HUES64 (cell line): ENCODE measurements at regions not wholly inside any gene's neighbourhood (a gene's known extent, or its start where the extent isn't known, plus 50 kb on each side); places are given as distances from the start of the nearest gene placed in this dataset.

Source experiments
- H3K27ac ChIP-seq: 2 replicates; pipeline ENCODE4 v1.7.0; 2013; ENCODE audit warnings: low read depth, low read length, inconsistent platforms
- H3K27me3 ChIP-seq: 2 replicates; pipeline ENCODE4 v1.6.1; 2013; ENCODE audit warnings: mild to moderate bottlenecking, low read length; ENCODE audit not compliant: insufficient read depth
- H3K36me3 ChIP-seq: 2 replicates; pipeline ENCODE4 v1.6.1; 2013; ENCODE audit warnings: mild to moderate bottlenecking, low read length; ENCODE audit not compliant: insufficient read depth
- H3K4me1 ChIP-seq: 2 replicates; pipeline ENCODE4 v1.6.1; 2013; ENCODE audit warnings: mild to moderate bottlenecking, low read length, moderate library complexity; ENCODE audit not compliant: insufficient read depth
- H3K4me3 ChIP-seq: 2 replicates; pipeline ENCODE4 v1.5.1; 2013; ENCODE audit warnings: mild to moderate bottlenecking, low read length, moderate library complexity
- H3K9ac ChIP-seq: 2 replicates; pipeline ENCODE4 v1.6.1; 2013; ENCODE audit warnings: mild to moderate bottlenecking, low read depth, low read length
- H3K9me3 ChIP-seq: 2 replicates; pipeline ENCODE4 v1.6.1; 2013; ENCODE audit warnings: low read depth, low read length; ENCODE audit not compliant: insufficient read depth
- WGBS: fragments of 150-250, 120-280 bp; methylation state at CpG from one replicate; pipeline ENCODE4 v1.1.7; 2013; ENCODE audit warnings: missing lambda C conversion rate; 5-methylcytosine and 5-hydroxymethylcytosine counted together

DNA sequence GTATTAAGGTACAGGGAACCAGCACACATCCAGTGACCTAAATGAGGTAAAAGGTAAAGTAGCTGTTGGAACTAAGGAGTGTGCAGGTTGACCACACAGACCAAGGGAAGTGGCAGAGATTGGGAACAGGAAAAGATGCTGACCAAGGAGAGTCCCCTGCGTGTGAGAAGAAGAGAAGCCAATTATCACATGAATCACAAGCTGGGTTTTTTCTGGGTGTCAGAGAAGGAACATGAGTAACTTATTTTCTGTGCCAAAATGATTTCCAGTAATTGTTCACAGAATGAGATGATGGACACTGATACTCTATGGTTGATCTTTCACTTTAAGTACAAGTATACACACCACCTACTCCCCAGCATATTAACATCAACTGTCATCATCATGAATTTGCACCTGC is 130.7 kb upstream of the ACO1 start:
- Histone ChIP-seq H3K9me3 (peaks cover 8% of the 10 kb centered on the region; the same call in 1 of the 2 replicates), H3K4me1 (no peaks in the 10 kb centered on the region), H3K27ac (no peak overlapping the region), H3K27me3 (no peaks in the 10 kb centered on the region), H3K4me3 (no peak overlapping the region), H3K9ac (no peak overlapping the region), H3K36me3 (no peaks in the 10 kb centered on the region)
- 88% methylated on average over 1 of the region's 1 CpG for WGBS

DNA sequence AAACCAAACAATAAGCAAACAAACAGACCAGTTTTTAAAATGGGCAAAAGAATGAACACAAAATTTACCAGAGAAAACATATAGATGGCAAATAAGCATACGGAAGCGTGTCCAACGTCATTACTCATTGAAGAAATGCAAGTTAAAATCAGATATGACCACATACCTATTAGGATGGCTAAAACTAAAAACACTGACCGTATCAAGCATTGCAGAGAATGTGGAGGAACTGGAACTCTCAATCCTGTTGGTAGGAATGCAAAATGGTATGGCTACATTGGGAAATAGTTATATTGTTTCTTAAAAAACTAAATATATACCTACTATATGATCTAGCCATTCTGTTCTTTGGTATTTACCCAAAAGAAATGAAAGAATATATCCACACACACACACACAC is 129.4 kb upstream of the ACO1 start:
- Histone ChIP-seq H3K27ac (no peak overlapping the region), H3K36me3 (no peaks in the 10 kb centered on the region), H3K27me3 (no peaks in the 10 kb centered on the region), H3K4me3 (no peak overlapping the region), H3K4me1 (no peaks in the 10 kb centered on the region), H3K9me3 (peaks cover 8% of the 10 kb centered on the region; the same call in 1 of the 2 replicates), H3K9ac (no peak overlapping the region)
- 99% methylated on average over 3 of the region's 4 CpGs for whole genome bisulfite sequencing

DNA sequence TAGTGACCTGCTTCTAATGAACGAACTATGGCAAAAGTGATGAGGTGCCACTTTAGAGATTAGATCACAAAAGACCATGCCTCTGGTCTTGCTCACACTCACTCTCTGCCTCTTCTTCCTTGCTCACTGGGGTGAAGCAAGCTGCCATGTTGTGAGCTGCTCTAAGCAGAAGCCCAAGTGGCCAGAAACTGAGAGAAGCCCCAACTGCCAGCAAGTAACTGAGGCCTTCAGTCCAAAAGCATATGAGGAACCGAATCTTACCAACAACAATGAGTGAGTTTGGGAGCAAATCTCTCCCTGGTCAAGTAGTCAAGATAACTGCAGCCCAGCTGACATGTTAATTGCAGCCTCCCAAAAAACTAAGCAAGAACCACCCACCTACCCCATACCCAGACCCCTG is 126.0 kb upstream of the ACO1 start:
- H3K36me3 ChIP-seq = no peaks in the 10 kb centered on the region
- no peaks in the 10 kb centered on the region for H3K27me3 ChIP-seq
- peaks cover 8% of the 10 kb centered on the region; the same call in 1 of the 2 replicates for H3K9me3 ChIP-seq
- 96% methylated on average over 2 of the region's 2 CpGs for WGBS
- no peak overlapping the region for H3K9ac ChIP-seq
- no peak overlapping the region for H3K4me3 ChIP-seq
- no peaks in the 10 kb centered on the region for H3K4me1 ChIP-seq
- H3K27ac ChIP-seq = no peak overlapping the region

DNA sequence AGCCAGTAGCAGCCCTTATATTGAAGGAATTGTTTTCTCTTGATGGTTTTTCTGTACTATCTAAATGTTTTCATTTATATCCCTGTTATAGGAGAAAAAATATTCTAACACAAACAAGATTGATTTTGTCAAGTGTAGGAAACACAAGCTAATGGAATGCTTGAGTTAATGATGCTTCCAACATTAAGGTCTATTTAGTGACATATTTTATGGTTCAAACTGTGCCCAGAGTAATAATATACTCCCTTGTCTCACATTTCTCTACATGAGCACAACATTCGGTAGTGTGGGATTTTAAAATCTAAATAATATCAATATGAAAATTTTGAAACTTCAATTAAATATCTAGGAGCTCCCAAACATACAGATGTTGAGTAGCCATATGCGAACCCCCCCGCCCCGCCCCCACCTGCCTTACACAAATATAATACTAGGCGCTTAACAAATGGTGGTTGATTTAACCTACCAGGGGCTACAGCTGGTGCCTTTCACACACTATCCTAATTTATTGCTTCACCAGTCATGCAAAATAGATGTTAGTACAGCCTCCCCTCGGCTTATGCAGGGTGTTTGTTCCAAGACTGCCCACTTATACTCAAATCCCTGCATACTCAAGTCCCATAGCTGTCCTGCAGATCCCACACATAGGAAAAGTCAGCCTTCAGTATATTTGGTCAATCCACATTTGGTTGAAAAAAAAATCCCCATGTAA is 124.1 kb upstream of the ACO1 start:
- Histone ChIP-seq H3K9me3 (0 out of 2 replicates have a peak, but pooled peaks cover 4% of the 10 kb centered on the region), H3K4me3 (no peak overlapping the region), H3K27ac (no peak overlapping the region), H3K27me3 (no peaks in the 10 kb centered on the region), H3K4me1 (peaks cover 2% of the 10 kb centered on the region; the same call in 1 of the 2 replicates), H3K9ac (no peak overlapping the region), H3K36me3 (no peaks in the 10 kb centered on the region)
- WGBS = 94% methylated on average over 5 of the region's 6 CpGs

DNA sequence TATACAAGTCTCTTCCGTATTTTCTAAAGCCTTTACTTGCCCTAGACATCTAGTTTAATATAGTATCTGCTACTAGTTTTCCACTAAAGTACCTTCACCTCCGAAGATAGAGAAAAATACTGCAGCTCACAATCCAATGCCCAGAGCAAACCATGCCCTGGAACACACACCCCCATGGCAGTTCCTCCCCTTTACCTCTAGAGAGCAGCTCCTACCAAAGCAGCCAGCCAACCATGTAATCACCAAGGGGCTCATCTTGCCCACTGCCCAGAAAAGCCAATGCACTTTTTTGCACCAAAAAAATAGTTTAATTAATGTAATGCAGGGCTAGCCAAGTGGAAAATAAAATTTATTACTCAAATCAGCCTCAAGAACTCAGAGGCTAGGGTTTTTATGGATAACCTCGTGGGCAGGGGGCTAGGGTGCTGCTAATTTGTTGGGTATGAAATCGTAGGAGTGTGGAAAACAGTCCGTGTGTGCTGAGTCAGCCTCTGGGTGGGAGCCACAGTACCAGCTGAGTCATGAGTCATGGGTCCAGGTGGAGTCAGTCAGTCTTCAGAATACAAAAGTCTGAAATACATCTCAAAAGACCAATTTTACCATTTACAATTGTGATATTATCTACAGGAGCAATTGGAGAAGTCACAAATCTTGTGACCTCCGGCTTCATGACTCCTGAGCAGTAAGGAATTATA is 120.1 kb upstream of the ACO1 start:
- Histone ChIP-seq H3K27ac (no peak overlapping the region), H3K36me3 (no peaks in the 10 kb centered on the region), H3K4me1 (peaks cover 2% of the 10 kb centered on the region; the same call in 1 of the 2 replicates), H3K9ac (no peak overlapping the region), H3K9me3 (no peaks in the 10 kb centered on the region), H3K27me3 (no peaks in the 10 kb centered on the region), H3K4me3 (no peak overlapping the region)
- WGBS = 69% methylated on average over 6 of the region's 6 CpGs

DNA sequence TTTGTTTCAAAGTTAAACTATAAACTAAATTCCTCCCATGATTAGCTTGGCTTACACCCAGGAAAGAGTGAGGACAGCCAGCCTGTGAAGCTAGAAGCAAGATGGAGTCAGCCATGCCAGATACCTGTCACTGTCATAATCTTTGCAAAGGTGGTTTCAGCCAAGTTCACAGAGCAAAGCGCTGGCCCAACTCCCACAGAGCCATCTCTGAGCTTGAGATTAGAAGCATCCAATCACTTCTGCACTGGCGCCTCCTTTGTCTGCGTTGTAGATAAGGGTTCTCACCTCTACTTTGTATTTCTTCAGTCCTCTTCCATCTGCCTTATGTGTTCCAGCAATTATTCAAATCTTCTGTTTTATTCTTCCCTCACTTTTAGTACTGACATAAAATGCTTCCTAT is 119.4 kb upstream of the ACO1 start:
- H3K9me3 ChIP-seq = no peaks in the 10 kb centered on the region
- no peak overlapping the region for H3K9ac ChIP-seq
- peaks cover 2% of the 10 kb centered on the region; the same call in 1 of the 2 replicates for H3K4me1 ChIP-seq
- no peaks in the 10 kb centered on the region for H3K36me3 ChIP-seq
- 90% methylated on average over 3 of the region's 3 CpGs for WGBS
- H3K4me3 ChIP-seq = no peak overlapping the region
- no peaks in the 10 kb centered on the region for H3K27me3 ChIP-seq
- no peak overlapping the region for H3K27ac ChIP-seq

DNA sequence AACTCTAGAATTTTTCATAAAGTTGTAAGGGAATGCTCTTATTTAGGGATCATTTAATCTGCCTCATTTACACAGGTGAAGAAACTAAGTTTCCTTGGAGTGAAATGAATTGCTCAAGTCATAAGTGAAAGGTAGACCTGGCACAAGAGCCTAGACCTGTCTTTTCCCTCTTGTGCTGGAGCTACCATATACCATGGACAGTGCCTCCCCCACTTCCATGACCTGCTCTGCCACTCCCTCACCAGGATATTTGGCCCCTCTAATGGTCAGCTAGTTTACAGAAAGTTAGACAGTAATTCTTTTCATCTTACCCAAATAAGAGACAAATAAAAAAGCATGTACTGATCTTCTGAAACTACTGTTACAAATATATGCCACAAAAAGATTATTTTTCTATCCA is 105.5 kb upstream of the ACO1 start:
- Histone ChIP-seq H3K4me1 (no peaks in the 10 kb centered on the region), H3K9ac (no peak overlapping the region), H3K9me3 (no peaks in the 10 kb centered on the region), H3K27me3 (no peaks in the 10 kb centered on the region), H3K36me3 (no peaks in the 10 kb centered on the region), H3K4me3 (no peak overlapping the region), H3K27ac (no peak overlapping the region)

DNA sequence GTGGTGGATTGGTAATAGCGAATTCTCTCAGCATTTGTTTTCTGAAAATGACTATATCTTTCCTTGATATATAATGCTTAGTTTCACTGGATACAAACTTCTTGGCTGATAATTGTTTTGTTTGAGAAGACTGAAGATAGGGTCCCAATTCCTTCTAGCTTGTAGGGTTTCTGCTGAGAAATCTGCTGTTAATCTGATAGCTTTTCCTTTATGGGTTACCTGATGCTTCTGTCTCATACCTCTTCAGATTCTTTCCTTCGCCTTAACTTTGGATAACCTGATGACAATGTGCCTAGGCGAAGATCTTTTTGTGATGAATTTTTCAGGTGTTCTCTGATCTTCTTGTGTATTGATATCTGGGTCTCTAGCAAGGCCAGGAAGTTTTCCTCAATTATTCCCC is 94.7 kb upstream of the ACO1 start:
- H3K27me3 ChIP-seq = no peaks in the 10 kb centered on the region
- 89% methylated on average over 3 of the region's 3 CpGs for WGBS
- no peaks in the 10 kb centered on the region for H3K36me3 ChIP-seq
- H3K4me1 ChIP-seq = no peaks in the 10 kb centered on the region
- no peaks in the 10 kb centered on the region for H3K9me3 ChIP-seq
- no peak overlapping the region for H3K4me3 ChIP-seq
- no peak overlapping the region for H3K9ac ChIP-seq
- H3K27ac ChIP-seq = no peak overlapping the region

DNA sequence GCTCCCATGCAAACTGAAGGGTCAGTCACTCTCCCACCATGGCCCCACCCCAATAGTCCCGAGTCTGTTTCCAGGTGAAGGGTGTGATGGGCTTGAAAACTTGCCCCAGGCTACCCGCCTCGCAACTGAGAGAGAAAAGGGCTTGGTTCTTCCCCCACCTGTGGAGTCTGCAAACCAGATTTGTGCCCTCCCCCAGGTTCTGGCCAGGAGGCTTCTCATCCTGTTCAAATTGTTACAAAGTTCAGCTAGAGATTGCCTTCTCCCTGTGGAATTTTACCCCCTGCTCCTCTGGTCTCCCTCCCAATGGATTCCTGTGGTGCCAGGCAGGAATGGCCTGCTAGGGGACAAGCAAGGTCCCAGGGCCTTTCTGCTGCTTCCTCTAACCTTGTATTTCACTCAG is 93.1 kb upstream of the ACO1 start:
- no peaks in the 10 kb centered on the region for H3K36me3 ChIP-seq
- H3K9me3 ChIP-seq = no peaks in the 10 kb centered on the region
- no peak overlapping the region for H3K9ac ChIP-seq
- no peak overlapping the region for H3K27ac ChIP-seq
- H3K4me3 ChIP-seq = no peak overlapping the region
- no peaks in the 10 kb centered on the region for H3K27me3 ChIP-seq
- 95% methylated on average over 3 of the region's 3 CpGs for whole genome bisulfite sequencing
- H3K4me1 ChIP-seq = peaks cover under 1% of the 10 kb centered on the region

DNA sequence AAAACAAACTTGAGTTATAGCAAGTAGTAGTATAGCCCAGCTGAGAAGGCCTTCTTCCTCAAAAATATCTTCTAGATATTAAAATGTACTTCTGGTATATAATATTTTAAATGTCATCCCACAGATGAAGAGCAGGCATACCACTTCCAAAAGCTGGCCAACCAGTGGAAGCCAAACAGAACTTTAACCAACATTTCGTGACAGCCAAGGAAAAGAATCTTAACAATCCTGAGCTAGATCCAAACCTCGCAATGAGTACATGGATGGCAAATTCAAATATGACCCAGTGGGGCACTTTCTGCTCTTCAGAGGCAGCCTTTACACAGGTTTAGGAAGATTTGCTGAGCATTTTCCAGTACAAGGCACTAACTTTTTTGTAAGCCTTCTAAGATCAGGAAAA is 91.8 kb upstream of the ACO1 start:
- Histone ChIP-seq H3K27me3 (no peaks in the 10 kb centered on the region), H3K4me3 (no peak overlapping the region), H3K9me3 (no peaks in the 10 kb centered on the region), H3K4me1 (peaks cover 9% of the 10 kb centered on the region), H3K27ac (no peak overlapping the region), H3K36me3 (no peaks in the 10 kb centered on the region), H3K9ac (no peak overlapping the region)
- 90% methylated on average over 2 of the region's 2 CpGs for WGBS

DNA sequence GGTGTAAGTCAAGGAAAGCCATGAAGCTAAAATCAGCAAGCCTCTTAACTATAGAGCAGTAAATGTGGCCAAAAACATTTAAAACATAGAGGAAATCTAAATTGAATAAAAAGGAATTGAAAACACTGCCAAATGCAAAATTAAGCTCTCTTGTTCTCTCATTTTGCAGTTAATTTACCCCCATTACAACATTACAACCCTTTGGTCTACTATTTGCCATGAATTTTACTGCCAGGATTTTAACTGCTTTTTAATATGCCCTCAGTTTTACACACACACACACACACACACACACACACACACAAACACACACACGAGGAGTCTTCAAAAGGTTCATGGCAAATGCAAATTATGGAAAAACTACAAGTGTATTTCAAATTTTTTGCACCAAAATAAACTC is 91.4 kb upstream of the ACO1 start:
- Histone ChIP-seq H3K4me1 (peaks cover 9% of the 10 kb centered on the region), H3K4me3 (no peak overlapping the region), H3K9ac (no peak overlapping the region), H3K27ac (no peak overlapping the region), H3K9me3 (no peaks in the 10 kb centered on the region), H3K27me3 (no peaks in the 10 kb centered on the region), H3K36me3 (no peaks in the 10 kb centered on the region)
- WGBS = 78% methylated on average over 1 of the region's 1 CpG
